Osteoblast (primary cell): ENCODE measurements at regions not wholly inside any gene's neighbourhood (a gene's known extent, or its start where the extent isn't known, plus 50 kb on each side); places are given as distances from the start of the nearest gene placed in this dataset.

Experiments used
- DNase-seq: peaks from one replicate; pipeline ENCODE4 v3.0.0; 2011; ENCODE audit warnings: low spot score, mixed read lengths; ENCODE audit not compliant: insufficient read length; ENCODE audit errors: missing footprints
- H2AFZ ChIP-seq: 2 replicates; pipeline ENCODE4 v1.6.0; 2011; ENCODE audit warnings: mild to moderate bottlenecking, low read length
- H3K27ac ChIP-seq: 2 replicates; pipeline ENCODE4 v1.5.1; 2011; ENCODE audit warnings: mild to moderate bottlenecking, low read depth, low read length, moderate library complexity
- H3K27me3 ChIP-seq: 2 replicates; pipeline ENCODE4 v1.6.0; 2012; ENCODE audit warnings: mild to moderate bottlenecking, control low read depth, inconsistent platforms, low read length, moderate library complexity; ENCODE audit not compliant: insufficient read depth
- H3K36me3 ChIP-seq: 2 replicates; pipeline ENCODE4 v1.5.1; 2011; ENCODE audit warnings: mild to moderate bottlenecking, low read length, control low read depth, moderate library complexity; ENCODE audit not compliant: insufficient read depth
- H3K4me1 ChIP-seq: 2 replicates; pipeline ENCODE4 v1.5.1; 2011; ENCODE audit warnings: mild to moderate bottlenecking, low read length, control low read depth, moderate library complexity; ENCODE audit not compliant: insufficient read depth
- H3K4me2 ChIP-seq: 2 replicates; pipeline ENCODE4 v1.6.0; 2011; ENCODE audit warnings: mild to moderate bottlenecking, low read length; ENCODE audit not compliant: insufficient read depth
- H3K4me3 ChIP-seq: fragments of 200-600 bp; sonication (generic); 3 replicates; pipeline ENCODE4 v1.5.1; 2012; ENCODE audit warnings: mild to moderate bottlenecking, low read length, inconsistent platforms; ENCODE audit not compliant: insufficient read depth
- H3K79me2 ChIP-seq: 2 replicates; pipeline ENCODE4 v1.6.0; 2012; ENCODE audit warnings: mild to moderate bottlenecking, low read length, control low read depth, inconsistent platforms; ENCODE audit not compliant: insufficient read depth
- H3K9me3 ChIP-seq: 2 replicates; pipeline ENCODE4 v1.5.1; 2011; ENCODE audit warnings: low read depth, low read length, control low read depth
- H4K20me1 ChIP-seq: 2 replicates; pipeline ENCODE4 v1.6.0; 2012; ENCODE audit warnings: mild to moderate bottlenecking, low read length, control low read depth; ENCODE audit not compliant: insufficient read depth
- CTCF ChIP-seq: IDR thresholded peaks from 2 replicates; pipeline ENCODE4 v1.5.1; 2011; ENCODE audit warnings: mild to moderate bottlenecking, low read depth, low read length, moderate library complexity; ENCODE audit errors: extremely low read depth

GRCh38 chr11:90635886-90636285 is 413.0 kb upstream of the CHORDC1 start:
- Histone ChIP-seq H3K4me1 (no peaks in the 10 kb centered on the region), H4K20me1 (no peaks in the 10 kb centered on the region), H3K27me3 (no peaks in the 10 kb centered on the region), H2AFZ (no peak overlapping the region), H3K4me3 (no peak overlapping the region), H3K4me2 (no peak overlapping the region), H3K79me2 (no peaks in the 10 kb centered on the region), H3K9me3 (no peaks in the 10 kb centered on the region), H3K27ac (no peak overlapping the region), H3K36me3 (no peaks in the 10 kb centered on the region)
- no peak for DNase-seq
- TF ChIP-seq CTCF, result no peak

- H3K36me3 ChIP-seq, result no peaks in the 10 kb centered on the region
- H3K27ac ChIP-seq, result no peak overlapping the region
- no peaks in the 10 kb centered on the region for H4K20me1 ChIP-seq
- no peak overlapping the region for H3K4me2 ChIP-seq
- no peaks in the 10 kb centered on the region for H3K9me3 ChIP-seq
- H3K27me3 ChIP-seq, result no peaks in the 10 kb centered on the region
- no peak overlapping the region for H2AFZ ChIP-seq
- no peaks in the 10 kb centered on the region for H3K79me2 ChIP-seq
- H3K4me1 ChIP-seq, result no peaks in the 10 kb centered on the region
- no peak overlapping the region for H3K4me3 ChIP-seq
- TF ChIP-seq CTCF, result no peak
- no peak for DNase-seq
These were observed 412.3 kb upstream of the CHORDC1 start for GRCh38 chr11:90635151-90635550.

GRCh38 chr11:90630176-90630575 is 407.3 kb upstream of the CHORDC1 start:
- DNase-seq, result no peak

GRCh38 chr11:90629229-90629806 is 406.5 kb upstream of the CHORDC1 start:
- no peaks in the 10 kb centered on the region for H3K36me3 ChIP-seq
- no peaks in the 10 kb centered on the region for H3K79me2 ChIP-seq
- no peak overlapping the region for H3K27ac ChIP-seq
- H3K4me2 ChIP-seq, result no peak overlapping the region
- no peaks in the 10 kb centered on the region for H3K9me3 ChIP-seq
- no peaks in the 10 kb centered on the region for H3K27me3 ChIP-seq
- H3K4me3 ChIP-seq, result no peak overlapping the region
- TF ChIP-seq CTCF, result no peak
- no peaks in the 10 kb centered on the region for H4K20me1 ChIP-seq
- no peaks in the 10 kb centered on the region for H3K4me1 ChIP-seq
- DNase-seq, result no peak
- no peak overlapping the region for H2AFZ ChIP-seq

More at GRCh38 chr11:90630176-90630575, 407.3 kb upstream of the CHORDC1 start:
- Histone ChIP-seq H3K4me2 (no peak overlapping the region), H2AFZ (no peak overlapping the region), H3K9me3 (no peaks in the 10 kb centered on the region), H3K27me3 (no peaks in the 10 kb centered on the region), H3K79me2 (no peaks in the 10 kb centered on the region), H3K4me3 (no peak overlapping the region), H3K36me3 (no peaks in the 10 kb centered on the region), H3K4me1 (no peaks in the 10 kb centered on the region), H3K27ac (no peak overlapping the region), H4K20me1 (no peaks in the 10 kb centered on the region)
- TF ChIP-seq CTCF, result no peak
